HEK293 (cell line): ENCODE measurements at regions not wholly inside any gene's neighbourhood (a gene's known extent, or its start where the extent isn't known, plus 50 kb on each side); places are given as distances from the start of the nearest gene placed in this dataset.

Source experiments
- CTCF ChIA-PET: fragments of 350-600 bp; formaldehyde crosslinking; extraction: SDS; loops from one replicate; lab custom pipeline; 2021; ENCODE audit warnings: antibody characterized with exemption; lab: Yijun Ruan, JAX
- POLR2A ChIA-PET: fragments of 300-600 bp; formaldehyde crosslinking; extraction: SDS; loops from one replicate; lab custom pipeline; 2020; ENCODE audit warnings: antibody characterized with exemption, inconsistent platforms; lab: Yijun Ruan, JAX
- H3K27ac ChIP-seq: fragments of 200-500 bp; sonication (Bioruptor generic); 2 replicates; pipeline ENCODE4 v1.5.1; 2014; ENCODE audit warnings: low read depth, low read length, control low read depth, inconsistent platforms; ENCODE audit errors: extremely low read depth
- H3K36me3 ChIP-seq, 2 experiments: fragments of 200-500 bp in 1 of 2; sonication (Bioruptor generic) in 1 of 2; 1 replicate in 1 of 2; 2 replicates in 1 of 2; pipeline ENCODE4 v1.5.1; 2014 to 2017; ENCODE audit warnings: inconsistent platforms in 2 of 2, low read length in 2 of 2; ENCODE audit not compliant: control insufficient read depth in 2 of 2, insufficient read depth in 1 of 2
- H3K4me1 ChIP-seq: fragments of 200-500 bp; sonication (Bioruptor generic); 2 replicates; pipeline ENCODE4 v1.5.1; 2014; ENCODE audit warnings: mild to moderate bottlenecking, low read length, inconsistent platforms; ENCODE audit not compliant: control insufficient read depth, insufficient read depth
- H3K4me3 ChIP-seq: 2 replicates; pipeline ENCODE4 v1.5.1; 2011; ENCODE audit warnings: low read depth, mild to moderate bottlenecking, control low read depth, low read length, moderate library complexity
- H3K9me3 ChIP-seq: fragments of 200-500 bp; sonication (Bioruptor generic); 2 replicates; pipeline ENCODE4 v1.5.1; 2014; ENCODE audit warnings: low read depth, low read length, inconsistent platforms; ENCODE audit not compliant: control insufficient read depth, insufficient read depth
- GLI2 ChIP-seq: fragments of 450-650 bp; formaldehyde crosslinking; IDR thresholded peaks from 2 replicates; pipeline ENCODE4; 2017; ENCODE audit warnings: missing biosample characterization, missing genetic modification characterization, low read depth, borderline replicate concordance
- KLF10 ChIP-seq: fragments of 450-650 bp; IDR thresholded peaks from 2 replicates; pipeline ENCODE4 v1.5.1; 2018; ENCODE audit warnings: missing biosample characterization, mild to moderate bottlenecking, missing genetic modification characterization
- OSR2 ChIP-seq: fragments of 450-650 bp; formaldehyde crosslinking; IDR thresholded peaks from 2 replicates; pipeline ENCODE4 v1.5.1; 2016; ENCODE audit warnings: missing biosample characterization, missing genetic modification characterization
- OVOL3 ChIP-seq: fragments of 450-650 bp; formaldehyde crosslinking; IDR thresholded peaks from 2 replicates; pipeline ENCODE4 v1.5.1; 2016; ENCODE audit warnings: missing biosample characterization, missing genetic modification characterization
- SCRT1 ChIP-seq: fragments of 450-650 bp; formaldehyde crosslinking; IDR thresholded peaks from 2 replicates; pipeline ENCODE4 v1.5.1; 2016; ENCODE audit warnings: missing biosample characterization, missing genetic modification characterization, borderline replicate concordance
- ZEB2 ChIP-seq: fragments of 450-650 bp; formaldehyde crosslinking; IDR thresholded peaks from 2 replicates; pipeline ENCODE4 v1.5.1; 2016; ENCODE audit warnings: missing biosample characterization, missing genetic modification characterization
- ZFP3 ChIP-seq: fragments of 450-650 bp; formaldehyde crosslinking; IDR thresholded peaks from 2 replicates; pipeline ENCODE4 v1.5.1; 2016; ENCODE audit warnings: low read depth, missing biosample characterization, missing genetic modification characterization
- ZIC2 ChIP-seq: fragments of 450-650 bp; formaldehyde crosslinking; IDR thresholded peaks from 2 replicates; pipeline ENCODE4 v1.5.1; 2016; ENCODE audit warnings: missing biosample characterization, missing genetic modification characterization
- ZNF133 ChIP-seq: fragments of 450-650 bp; formaldehyde crosslinking; IDR thresholded peaks from 2 replicates; pipeline ENCODE4 v1.5.1; 2016; ENCODE audit warnings: missing biosample characterization, missing genetic modification characterization
- ZNF391 ChIP-seq: fragments of 450-650 bp; formaldehyde crosslinking; IDR thresholded peaks from 2 replicates; pipeline ENCODE4 v1.5.1; 2016; ENCODE audit warnings: low read depth, missing biosample characterization, missing genetic modification characterization, borderline replicate concordance
- ZNF48 ChIP-seq: fragments of 450-650 bp; formaldehyde crosslinking; IDR thresholded peaks from 2 replicates; pipeline ENCODE4 v1.5.1; 2016; ENCODE audit warnings: missing biosample characterization, missing genetic modification characterization
- ZNF555 ChIP-seq: fragments of 450-650 bp; formaldehyde crosslinking; conservative IDR thresholded peaks from 2 replicates; pipeline ENCODE4 v1.5.1; 2017; ENCODE audit warnings: missing biosample characterization, mild to moderate bottlenecking, missing genetic modification characterization, inconsistent platforms
- ZNF558 ChIP-seq: fragments of 450-650 bp; formaldehyde crosslinking; IDR thresholded peaks from 2 replicates; pipeline ENCODE4 v1.5.1; 2016; ENCODE audit warnings: missing biosample characterization, missing genetic modification characterization
- ZNF561 ChIP-seq: fragments of 450-650 bp; IDR thresholded peaks from 2 replicates; pipeline ENCODE4 v1.5.1; 2018; ENCODE audit warnings: missing biosample characterization, missing genetic modification characterization, borderline replicate concordance
- ZNF621 ChIP-seq: fragments of 450-650 bp; formaldehyde crosslinking; IDR thresholded peaks from 2 replicates; pipeline ENCODE4 v1.5.1; 2017; ENCODE audit warnings: missing biosample characterization, missing genetic modification characterization
- ZNF629 ChIP-seq: fragments of 450-650 bp; formaldehyde crosslinking; IDR thresholded peaks from 2 replicates; pipeline ENCODE4 v1.5.1; 2017; ENCODE audit warnings: missing biosample characterization, missing genetic modification characterization
- ZNF658 ChIP-seq: fragments of 450-650 bp; formaldehyde crosslinking; IDR thresholded peaks from 2 replicates; pipeline ENCODE4; 2016; ENCODE audit warnings: missing biosample characterization, missing genetic modification characterization
- ZNF670 ChIP-seq: fragments of 450-650 bp; formaldehyde crosslinking; IDR thresholded peaks from 2 replicates; pipeline ENCODE4 v1.5.1; 2016; ENCODE audit warnings: missing biosample characterization, missing genetic modification characterization, low read depth
- ZNF76 ChIP-seq: fragments of 450-650 bp; formaldehyde crosslinking; IDR thresholded peaks from 2 replicates; pipeline ENCODE4; 2016; ENCODE audit warnings: low read depth, missing biosample characterization, missing genetic modification characterization, borderline replicate concordance
- ZSCAN23 ChIP-seq: fragments of 450-650 bp; formaldehyde crosslinking; IDR thresholded peaks from 2 replicates; pipeline ENCODE4 v1.5.1; 2016; ENCODE audit warnings: missing biosample characterization, missing genetic modification characterization
- TF ChIP-seq, protein P1 (sequence below): fragments of 450-650 bp; formaldehyde crosslinking; IDR thresholded peaks from 2 replicates; pipeline ENCODE4 v1.5.1; 2016; ENCODE audit warnings: missing biosample characterization, missing genetic modification characterization
- TF ChIP-seq, protein P2 (sequence below): fragments of 450-650 bp; formaldehyde crosslinking; IDR thresholded peaks from 2 replicates; pipeline ENCODE4 v1.5.1; 2017; ENCODE audit warnings: missing biosample characterization, missing genetic modification characterization
- TF ChIP-seq, protein P3 (sequence below): fragments of 450-650 bp; formaldehyde crosslinking; IDR thresholded peaks from 2 replicates; pipeline ENCODE4 v1.5.1; 2016; ENCODE audit warnings: missing biosample characterization, missing genetic modification characterization
- TF ChIP-seq, protein P4 (sequence below): fragments of 450-650 bp; formaldehyde crosslinking; IDR thresholded peaks from 2 replicates; pipeline ENCODE4 v1.5.1; 2016; ENCODE audit warnings: missing biosample characterization, missing genetic modification characterization

- no peaks in the 10 kb centered on the region for H3K36me3 ChIP-seq
- no peak for TF ChIP-seq OVOL3 (tag by site-specific recombination)
- no peak for TF ChIP-seq KLF10 (tag by site-specific recombination)
- TF ChIP-seq GLI2 = no peak
- TF ChIP-seq, protein P1, sequence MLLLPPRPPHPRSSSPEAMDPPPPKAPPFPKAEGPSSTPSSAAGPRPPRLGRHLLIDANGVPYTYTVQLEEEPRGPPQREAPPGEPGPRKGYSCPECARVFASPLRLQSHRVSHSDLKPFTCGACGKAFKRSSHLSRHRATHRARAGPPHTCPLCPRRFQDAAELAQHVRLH (tag by site-specific recombination) = no peak
- TF ChIP-seq ZNF558 (tag by site-specific recombination) = no peak
- TF ChIP-seq, protein P2, sequence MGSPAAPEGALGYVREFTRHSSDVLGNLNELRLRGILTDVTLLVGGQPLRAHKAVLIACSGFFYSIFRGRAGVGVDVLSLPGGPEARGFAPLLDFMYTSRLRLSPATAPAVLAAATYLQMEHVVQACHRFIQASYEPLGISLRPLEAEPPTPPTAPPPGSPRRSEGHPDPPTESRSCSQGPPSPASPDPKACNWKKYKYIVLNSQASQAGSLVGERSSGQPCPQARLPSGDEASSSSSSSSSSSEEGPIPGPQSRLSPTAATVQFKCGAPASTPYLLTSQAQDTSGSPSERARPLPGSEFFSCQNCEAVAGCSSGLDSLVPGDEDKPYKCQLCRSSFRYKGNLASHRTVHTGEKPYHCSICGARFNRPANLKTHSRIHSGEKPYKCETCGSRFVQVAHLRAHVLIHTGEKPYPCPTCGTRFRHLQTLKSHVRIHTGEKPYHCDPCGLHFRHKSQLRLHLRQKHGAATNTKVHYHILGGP = no peak
- TF ChIP-seq ZNF555 = no peak
- no peak for TF ChIP-seq ZNF621 (tag by site-specific recombination)
- TF ChIP-seq, protein P3, sequence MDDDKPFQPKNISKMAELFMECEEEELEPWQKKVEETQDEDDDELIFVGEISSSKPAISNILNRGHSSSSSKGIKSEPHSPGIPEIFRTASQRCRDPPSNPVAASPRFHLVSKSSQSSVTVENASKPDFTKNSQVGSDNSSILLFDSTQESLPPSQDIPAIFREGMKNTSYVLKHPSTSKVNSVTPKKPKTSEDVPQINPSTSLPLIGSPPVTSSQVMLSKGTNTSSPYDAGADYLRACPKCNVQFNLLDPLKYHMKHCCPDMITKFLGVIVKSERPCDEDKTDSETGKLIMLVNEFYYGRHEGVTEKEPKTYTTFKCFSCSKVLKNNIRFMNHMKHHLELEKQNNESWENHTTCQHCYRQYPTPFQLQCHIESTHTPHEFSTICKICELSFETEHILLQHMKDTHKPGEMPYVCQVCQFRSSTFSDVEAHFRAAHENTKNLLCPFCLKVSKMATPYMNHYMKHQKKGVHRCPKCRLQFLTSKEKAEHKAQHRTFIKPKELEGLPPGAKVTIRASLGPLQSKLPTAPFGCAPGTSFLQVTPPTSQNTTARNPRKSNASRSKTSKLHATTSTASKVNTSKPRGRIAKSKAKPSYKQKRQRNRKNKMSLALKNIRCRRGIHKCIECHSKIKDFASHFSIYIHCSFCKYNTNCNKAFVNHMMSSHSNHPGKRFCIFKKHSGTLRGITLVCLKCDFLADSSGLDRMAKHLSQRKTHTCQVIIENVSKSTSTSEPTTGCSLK = no peak
- TF ChIP-seq ZEB2 (tag by site-specific recombination) = no peak
- no peak for TF ChIP-seq ZFP3
- TF ChIP-seq ZSCAN23 (tag by site-specific recombination) = no peak
- no peak for TF ChIP-seq ZNF391
- TF ChIP-seq ZNF133 (tag by site-specific recombination) = no peak
- no peak for TF ChIP-seq OSR2 (tag by site-specific recombination)
- no peak for TF ChIP-seq ZNF670 (tag by site-specific recombination)
- TF ChIP-seq ZNF76 (tag by site-specific recombination) = no peak
- no peak overlapping the region for H3K4me3 ChIP-seq
- POLR2A ChIA-PET = no interaction called here
- no peaks in the 10 kb centered on the region for H3K9me3 ChIP-seq
- no peak overlapping the region for H3K27ac ChIP-seq
- no peaks in the 10 kb centered on the region for H3K4me1 ChIP-seq
- CTCF ChIA-PET = interaction anchor here (0.6 to 1.0 kb wide), 3 partner anchors 9 to 60 kb away, joined by 3 to 5 read pairs (median 3); no protein-coding TSS in a partner anchor
These were observed 108.9 kb upstream of the TSC22D2 start for GRCh38 chr3:150299201-150299600.

GRCh38 chr3:150296966-150297365, 111.1 kb upstream of the TSC22D2 start:
- Histone ChIP-seq H3K36me3 (no peaks in the 10 kb centered on the region), H3K9me3 (no peaks in the 10 kb centered on the region), H3K4me1 (no peaks in the 10 kb centered on the region), H3K4me3 (no peak overlapping the region), H3K27ac (no peak overlapping the region)
- POLR2A ChIA-PET = no interaction called here
- no peak for TF ChIP-seq ZNF629 (tag by site-specific recombination)
- no peak for TF ChIP-seq ZNF48 (tag by site-specific recombination)
- TF ChIP-seq ZIC2 (tag by site-specific recombination) = no peak
- TF ChIP-seq, protein P4, sequence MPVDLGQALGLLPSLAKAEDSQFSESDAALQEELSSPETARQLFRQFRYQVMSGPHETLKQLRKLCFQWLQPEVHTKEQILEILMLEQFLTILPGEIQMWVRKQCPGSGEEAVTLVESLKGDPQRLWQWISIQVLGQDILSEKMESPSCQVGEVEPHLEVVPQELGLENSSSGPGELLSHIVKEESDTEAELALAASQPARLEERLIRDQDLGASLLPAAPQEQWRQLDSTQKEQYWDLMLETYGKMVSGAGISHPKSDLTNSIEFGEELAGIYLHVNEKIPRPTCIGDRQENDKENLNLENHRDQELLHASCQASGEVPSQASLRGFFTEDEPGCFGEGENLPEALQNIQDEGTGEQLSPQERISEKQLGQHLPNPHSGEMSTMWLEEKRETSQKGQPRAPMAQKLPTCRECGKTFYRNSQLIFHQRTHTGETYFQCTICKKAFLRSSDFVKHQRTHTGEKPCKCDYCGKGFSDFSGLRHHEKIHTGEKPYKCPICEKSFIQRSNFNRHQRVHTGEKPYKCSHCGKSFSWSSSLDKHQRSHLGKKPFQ (tag by site-specific recombination) = no peak
- TF ChIP-seq ZNF561 (tag by site-specific recombination) = no peak
- no peak for TF ChIP-seq SCRT1 (tag by site-specific recombination)
- no peak for TF ChIP-seq ZNF658 (tag by site-specific recombination)
- CTCF ChIA-PET = interaction anchor here (0.9 to 2.7 kb wide), 2 partner anchors 10 to 58 kb away, joined by 3 to 11 read pairs; no protein-coding TSS in a partner anchor
